Stimulated activated CD4-positive, alpha-beta T cell treated with anti-CD3 and anti-CD28 coated beads, Interleukin-4, amount 100 ng/mL, for 4 hours (primary cell): ENCODE measurements at regions not wholly inside any gene's neighbourhood (a gene's known extent, or its start where the extent isn't known, plus 50 kb on each side); places are given as distances from the start of the nearest gene placed in this dataset.

Source experiments
- DNase-seq, 2 experiments: peaks; one replicate each; pipeline ENCODE4 v3.0.0-alpha.2; 2020

GRCh38 chr2:545711-546650 is 131.2 kb downstream of the TMEM18 start:
- no peak for DNase-seq

- DNase-seq: no peak
Observed at GRCh38 chr2:545228-545627, 132.0 kb downstream of the TMEM18 start.

- DNase-seq: no peak
Observed at GRCh38 chr2:538646-539045, 138.6 kb downstream of the TMEM18 start.

- no peak for DNase-seq
Observed at GRCh38 chr2:535222-535621, 142.0 kb downstream of the TMEM18 start.

- no peak for DNase-seq
Observed at GRCh38 chr2:529852-530251, 147.4 kb downstream of the TMEM18 start.

GRCh38 chr2:529424-529823 is 147.8 kb downstream of the TMEM18 start:
- no peak for DNase-seq

- DNase-seq: no peak
Observed at GRCh38 chr2:527581-527980, 149.6 kb downstream of the TMEM18 start.

- DNase-seq: no peak
Observed at GRCh38 chr2:526918-527317, 150.3 kb downstream of the TMEM18 start.

- no peak for DNase-seq
Observed at GRCh38 chr2:525611-526010, 151.6 kb downstream of the TMEM18 start.

- no peak for DNase-seq
Observed at GRCh38 chr2:525021-525420, 152.2 kb downstream of the TMEM18 start.

GRCh38 chr2:524442-524841 is 152.8 kb downstream of the TMEM18 start:
- DNase-seq: no peak

GRCh38 chr2:523698-524270 is 153.4 kb downstream of the TMEM18 start:
- no peak for DNase-seq

GRCh38 chr2:522776-523175 is 154.4 kb downstream of the TMEM18 start:
- DNase-seq: no peak

- DNase-seq: no peak
Observed at GRCh38 chr2:521853-522530, 155.2 kb downstream of the TMEM18 start.

GRCh38 chr2:520663-521340 is 156.4 kb downstream of the TMEM18 start:
- DNase-seq: no peak

- no peak for DNase-seq
Observed at GRCh38 chr2:516944-517343, 160.3 kb downstream of the TMEM18 start.

GRCh38 chr2:516131-516530 is 161.1 kb downstream of the TMEM18 start:
- no peak for DNase-seq

GRCh38 chr2:515441-516127 is 161.6 kb downstream of the TMEM18 start:
- DNase-seq: no peak

- no peak for DNase-seq
Observed at GRCh38 chr2:513981-514706, 163.1 kb downstream of the TMEM18 start.

GRCh38 chr2:510839-511238 is 166.4 kb downstream of the TMEM18 start:
- no peak for DNase-seq

- DNase-seq: no peak
Observed at GRCh38 chr2:509888-510287, 167.3 kb downstream of the TMEM18 start.

- DNase-seq: no peak
Observed at GRCh38 chr2:508121-508520, 169.1 kb downstream of the TMEM18 start.
